CD14-positive monocyte (primary cell): ENCODE measurements at regions not wholly inside any gene's neighbourhood (a gene's known extent, or its start where the extent isn't known, plus 50 kb on each side); places are given as distances from the start of the nearest gene placed in this dataset.

ENCODE experiments used
- DNase-seq, 3 donors: peaks; one replicate each; pipeline ENCODE4 v3.0.0-alpha.2; 2011 to 2022
- H2AFZ ChIP-seq: 2 replicates; pipeline ENCODE4 v1.6.0; 2012; ENCODE audit warnings: mild to moderate bottlenecking, low read depth, low read length, inconsistent platforms; ENCODE audit not compliant: insufficient read depth, poor library complexity, severe bottlenecking
- H3K27ac ChIP-seq, 2 donors: 1 replicate in 1 of 2; 2 replicates in 1 of 2; pipeline ENCODE4 v1.5.1; 2012 to 2013; ENCODE audit warnings: low read length in 2 of 2, control low read depth in 1 of 2, inconsistent platforms in 1 of 2, low read depth in 1 of 2, mild to moderate bottlenecking in 1 of 2
- H3K27me3 ChIP-seq, 2 donors: one replicate each; pipeline versions ENCODE4 v1.6.0 to v1.6.1; 2011 to 2013; ENCODE audit warnings: low read length in 2 of 2; ENCODE audit not compliant: control insufficient read depth in 2 of 2, insufficient read depth in 2 of 2
- H3K36me3 ChIP-seq, 2 donors: replicated peaks in 1 of 2; 1 replicate in 1 of 2; 2 replicates in 1 of 2; pipeline versions ENCODE4 v1.5.1 to v1.6.1; 2012 to 2013; ENCODE audit warnings: low read length in 2 of 2, control low read depth in 1 of 2, inconsistent platforms in 1 of 2, mild to moderate bottlenecking in 1 of 2; ENCODE audit not compliant: insufficient read depth in 2 of 2, control insufficient read depth in 1 of 2
- H3K4me1 ChIP-seq, 2 donors: 1 replicate in 1 of 2; 2 replicates in 1 of 2; pipeline versions ENCODE4 v1.5.1 to v1.6.1; 2012 to 2013; ENCODE audit warnings: low read length in 2 of 2, control low read depth in 1 of 2, inconsistent platforms in 1 of 2, mild to moderate bottlenecking in 1 of 2, moderate library complexity in 1 of 2; ENCODE audit not compliant: insufficient read depth in 2 of 2, control insufficient read depth in 1 of 2
- H3K4me2 ChIP-seq: replicated peaks from 2 replicates; pipeline ENCODE3; 2012; ENCODE audit warnings: low read length, moderate library complexity, mild to moderate bottlenecking; ENCODE audit not compliant: poor library complexity, severe bottlenecking; ENCODE audit errors: extremely low read depth
- H3K4me3 ChIP-seq, 3 experiments: fragments of 200-600 bp in 1 of 3; sonication (generic) in 1 of 3; replicated peaks in 1 of 3; 1 replicate in 2 of 3; 2 replicates in 1 of 3; pipeline ENCODE4 v1.5.1; 2011 to 2013; ENCODE audit warnings: low read length in 3 of 3, mild to moderate bottlenecking in 3 of 3, control low read depth in 2 of 3, low read depth in 2 of 3, inconsistent platforms in 1 of 3, moderate library complexity in 1 of 3
- H3K79me2 ChIP-seq: 2 replicates; pipeline ENCODE4 v1.6.0; 2012; ENCODE audit warnings: mild to moderate bottlenecking, control low read depth, inconsistent platforms, low read length, moderate library complexity; ENCODE audit not compliant: insufficient read depth
- H3K9ac ChIP-seq: 2 replicates; pipeline ENCODE4 v1.6.0; 2017; ENCODE audit warnings: low read length, mild to moderate bottlenecking; ENCODE audit not compliant: insufficient read depth, poor library complexity, severe bottlenecking
- H3K9me3 ChIP-seq, 2 donors: replicated peaks in 1 of 2; 1 replicate in 1 of 2; 2 replicates in 1 of 2; pipeline versions ENCODE4 v1.5.1 to v1.6.1; 2012 to 2013; ENCODE audit warnings: low read length in 2 of 2, control low read depth in 1 of 2; ENCODE audit not compliant: control insufficient read depth in 1 of 2, insufficient read depth in 1 of 2
- H4K20me1 ChIP-seq: 2 replicates; pipeline ENCODE4 v1.6.0; 2012; ENCODE audit warnings: mild to moderate bottlenecking, low read length, control low read depth, moderate library complexity; ENCODE audit not compliant: insufficient read depth
- H3K27ac Mint-ChIP-seq, 7 donors: one replicate each; pipeline ENCODE4 v1.8.0; 2020; ENCODE audit warnings: mild to moderate bottlenecking in 7 of 7, mixed read lengths in 7 of 7, moderate library complexity in 6 of 7, inconsistent platforms in 2 of 7
- H3K27me3 Mint-ChIP-seq, 3 donors: one replicate each; pipeline ENCODE4 v1.8.0; 2021 to 2022; ENCODE audit warnings: low read depth in 3 of 3, mild to moderate bottlenecking in 3 of 3, mixed read lengths in 3 of 3, moderate library complexity in 3 of 3, inconsistent platforms in 1 of 3
- H3K36me3 Mint-ChIP-seq, 2 donors: one replicate each; pipeline ENCODE4 v1.8.0; 2020; ENCODE audit warnings: mixed read lengths in 2 of 2, inconsistent platforms in 1 of 2, mild to moderate bottlenecking in 1 of 2
- H3K4me1 Mint-ChIP-seq: one replicate; pipeline ENCODE4 v1.8.0; 2020; ENCODE audit warnings: mild to moderate bottlenecking, mixed read lengths
- H3K4me3 Mint-ChIP-seq, 2 donors: one replicate each; pipeline ENCODE4 v1.8.0; 2020; ENCODE audit warnings: mild to moderate bottlenecking in 2 of 2, mixed read lengths in 2 of 2, moderate library complexity in 1 of 2
- H3K9me3 Mint-ChIP-seq, 7 donors: one replicate each; pipeline ENCODE4 v1.8.0; 2020 to 2022; ENCODE audit warnings: mixed read lengths in 7 of 7, mild to moderate bottlenecking in 6 of 7, moderate library complexity in 6 of 7, inconsistent platforms in 2 of 7
- CTCF ChIP-seq: fragments of 200-600 bp; IDR thresholded peaks from one replicate; pipeline ENCODE4 v1.8.0; 2022; ENCODE audit warnings: antibody characterized with exemption, mild to moderate bottlenecking
- WGBS: methylation state at CpG from one replicate; pipeline ENCODE4 v1.1.5; 2013; ENCODE audit warnings: missing lambda C conversion rate; ENCODE audit not compliant: insufficient coverage; 5-methylcytosine and 5-hydroxymethylcytosine counted together
- intact Hi-C, 2 donors: fragments of 100-400 bp; cut with micrococcal nuclease; formaldehyde crosslinking; loops; one replicate each; pipeline versions ENCODE4 v1.15.0 to v1.15.1; 2023

GRCh38 chr4:175530655-175531054, 281.4 kb downstream of the GPM6A start:
- H3K9ac ChIP-seq, result no peak overlapping the region
- Mint-ChIP-seq H3K36me3 (no peaks in the 10 kb centered on the region), H3K9me3 (peaks cover 0 to 9% (median 2%) of the 10 kb centered on the region in 7 donors), H3K27ac (no peak overlapping the region), H3K4me3 (no peak overlapping the region), H3K4me1 (no peaks in the 10 kb centered on the region), H3K27me3 (no peaks in the 10 kb centered on the region)
- no peaks in the 10 kb centered on the region for H3K36me3 ChIP-seq
- no CpG with 5 or more reads among the region's 3 CpGs for WGBS
- no peak overlapping the region for H3K27ac ChIP-seq
- H3K79me2 ChIP-seq, result no peaks in the 10 kb centered on the region
- no peaks in the 10 kb centered on the region for H3K9me3 ChIP-seq
- DNase-seq, result no peak
- H3K4me2 ChIP-seq, result no peak overlapping the region
- H3K4me3 ChIP-seq, result no peak overlapping the region
- no peaks in the 10 kb centered on the region for H3K4me1 ChIP-seq
- TF ChIP-seq CTCF, result no peak
- no peak overlapping the region for H2AFZ ChIP-seq
- intact Hi-C loops, result no loop called here
- no peaks in the 10 kb centered on the region for H3K27me3 ChIP-seq
- H4K20me1 ChIP-seq, result no peaks in the 10 kb centered on the region

- no peak overlapping the region for H3K4me3 ChIP-seq
- no peak overlapping the region for H3K9ac ChIP-seq
- no peaks in the 10 kb centered on the region for H3K79me2 ChIP-seq
- Mint-ChIP-seq H3K4me3 (no peak overlapping the region), H3K27me3 (peaks cover 0 to 2% (median 0%) of the 10 kb centered on the region in 3 donors), H3K36me3 (no peaks in the 10 kb centered on the region), H3K4me1 (no peaks in the 10 kb centered on the region), H3K9me3 (peaks cover 0 to 8% (median 0%) of the 10 kb centered on the region in 7 donors), H3K27ac (no peak overlapping the region)
- H3K27ac ChIP-seq, result no peak overlapping the region
- no peak for DNase-seq
- no peaks in the 10 kb centered on the region for H3K9me3 ChIP-seq
- H3K4me2 ChIP-seq, result no peak overlapping the region
- no peaks in the 10 kb centered on the region for H3K4me1 ChIP-seq
- intact Hi-C loops, result no loop called here
- no peak for TF ChIP-seq CTCF
- no peaks in the 10 kb centered on the region for H3K27me3 ChIP-seq
- no peaks in the 10 kb centered on the region for H3K36me3 ChIP-seq
- H2AFZ ChIP-seq, result no peak overlapping the region
- no peaks in the 10 kb centered on the region for H4K20me1 ChIP-seq
- 80% methylated on average over 1 of the region's 4 CpGs for WGBS
Observed at GRCh38 chr4:175531405-175532091, 280.5 kb downstream of the GPM6A start.
